HG03175 (cell line): ENCODE measurements at regions not wholly inside any gene's neighbourhood (a gene's known extent, or its start where the extent isn't known, plus 50 kb on each side); places are given as distances from the start of the nearest gene placed in this dataset.

Source experiments
- ATAC-seq: cut with Tn5 transposase; IDR thresholded peaks from one replicate; pipeline ENCODE4 v1.9.1; 2021; ENCODE audit warnings: mild to moderate bottlenecking, moderate library complexity; ENCODE audit not compliant: unreplicated experiment

DNA sequence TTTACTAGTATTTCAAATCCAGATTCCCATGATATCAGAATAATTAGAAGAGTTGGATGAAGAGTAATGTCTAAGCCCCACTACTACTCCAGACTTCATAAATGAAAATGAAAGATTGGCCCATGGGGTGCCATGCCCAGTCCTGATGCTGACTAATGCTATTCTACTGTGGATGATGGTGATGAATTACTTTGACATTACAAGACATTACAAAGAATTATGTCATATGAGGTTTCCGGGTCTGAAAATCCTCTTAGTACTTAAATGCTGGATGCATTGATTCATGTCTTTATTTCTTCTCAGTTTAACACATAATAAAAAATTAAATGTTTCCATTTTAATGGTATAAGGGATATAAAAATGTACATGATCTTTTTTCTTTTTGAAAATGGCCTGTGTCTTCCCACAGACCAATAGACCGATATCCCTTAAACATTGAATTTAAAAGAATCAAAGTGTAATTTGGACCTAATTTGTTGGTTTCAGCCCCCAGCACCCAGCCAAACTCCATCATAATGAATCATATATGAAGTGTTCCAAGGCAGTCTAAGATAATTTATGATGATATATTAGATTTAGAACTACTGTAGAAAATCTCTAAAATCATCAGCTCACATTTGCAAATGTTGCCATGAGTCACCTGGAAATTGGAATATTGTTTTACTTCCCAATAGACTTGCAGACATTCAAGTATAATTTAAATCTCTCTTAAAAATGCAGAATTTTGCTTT is 223.6 kb upstream of the SGCD start:
- no peak for ATAC-seq

DNA sequence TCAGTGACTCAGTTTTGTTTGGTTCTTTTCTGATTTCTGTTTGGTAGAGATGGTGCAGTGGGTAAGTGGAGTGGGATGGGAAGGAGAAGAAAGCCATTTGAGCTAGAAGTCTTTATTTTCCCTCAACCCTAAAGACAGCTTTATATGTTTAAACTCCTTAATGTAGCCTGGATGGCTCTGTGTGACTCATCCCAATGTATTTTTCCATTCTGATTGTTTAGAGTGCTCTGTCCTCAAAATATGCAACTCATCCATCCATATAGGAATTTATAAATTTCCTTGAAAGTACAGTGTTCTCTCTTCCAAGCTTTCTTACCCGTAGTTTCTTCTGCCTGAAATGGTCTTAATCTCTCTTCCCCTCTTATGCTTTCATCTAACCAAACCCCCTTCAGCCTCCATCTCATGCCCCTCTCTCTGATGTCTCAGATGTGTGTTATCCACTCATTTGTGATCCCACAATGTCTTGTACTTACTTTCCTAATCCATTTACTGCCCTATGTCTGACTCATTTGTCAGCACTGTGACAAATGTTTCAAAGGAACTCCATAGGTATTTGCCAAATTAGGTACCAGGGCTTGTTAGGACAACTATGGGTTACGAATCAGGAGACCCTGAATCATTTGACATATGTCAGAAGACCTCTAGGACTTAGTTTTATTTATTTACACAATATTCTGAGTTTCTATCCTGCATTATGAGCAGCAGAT is 217.5 kb upstream of the SGCD start:
- ATAC-seq = no peak

DNA sequence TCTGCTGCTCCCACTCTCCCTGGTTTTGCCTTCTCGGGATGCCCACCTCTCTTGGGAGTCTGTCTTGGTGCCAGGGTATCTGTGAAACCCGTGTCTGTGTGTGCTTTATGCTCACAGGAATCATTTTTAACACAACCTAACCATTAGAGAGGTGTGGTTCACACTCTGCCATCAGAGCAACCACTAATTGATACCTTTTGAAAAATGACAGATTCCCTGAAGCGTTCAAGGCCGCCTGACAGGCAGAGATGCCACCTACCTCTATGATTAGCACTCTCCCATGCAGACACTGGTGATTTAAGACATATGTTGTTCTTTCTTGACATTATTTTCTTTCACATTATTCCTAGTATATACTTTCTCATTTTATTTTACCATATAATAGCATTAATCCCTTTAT is 207.3 kb upstream of the SGCD start:
- ATAC-seq = no peak

DNA sequence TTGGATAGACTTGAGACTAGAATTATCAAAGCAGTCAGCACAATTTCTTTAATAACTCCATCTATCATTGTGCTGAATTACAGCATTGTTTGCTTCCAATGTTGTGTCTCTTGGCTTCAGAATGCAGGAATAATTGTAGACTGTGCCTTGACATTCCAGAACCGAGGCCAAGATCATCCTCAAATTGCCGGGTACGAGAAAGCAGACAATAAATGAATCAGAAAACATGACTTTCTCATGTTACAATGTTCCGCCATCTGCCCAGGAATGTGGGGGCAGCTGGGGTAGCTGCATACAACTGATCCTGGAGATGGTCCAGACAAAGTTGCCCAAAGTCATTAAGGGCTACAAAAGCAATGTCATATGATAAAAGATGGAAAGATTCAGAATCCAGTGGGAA is 206.2 kb upstream of the SGCD start:
- no peak for ATAC-seq

DNA sequence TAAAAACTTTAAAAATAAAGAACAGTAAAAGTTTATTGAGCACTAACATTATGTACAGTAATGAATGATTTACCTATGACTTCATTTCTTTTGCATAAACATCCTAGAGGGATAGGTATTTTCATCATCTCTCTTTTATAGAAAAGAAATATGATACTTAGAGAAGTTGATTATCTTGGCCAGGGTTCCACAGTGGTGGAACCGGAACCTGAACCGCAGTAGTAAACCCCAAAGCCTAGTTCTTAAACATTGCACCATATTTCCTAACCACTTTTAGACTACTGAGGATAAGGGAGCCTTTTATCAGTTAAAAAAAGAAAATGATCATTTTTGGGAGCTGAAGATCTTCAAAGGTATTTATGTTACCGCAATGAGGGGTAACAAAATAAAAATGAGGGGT is 205.7 kb upstream of the SGCD start:
- no peak for ATAC-seq

DNA sequence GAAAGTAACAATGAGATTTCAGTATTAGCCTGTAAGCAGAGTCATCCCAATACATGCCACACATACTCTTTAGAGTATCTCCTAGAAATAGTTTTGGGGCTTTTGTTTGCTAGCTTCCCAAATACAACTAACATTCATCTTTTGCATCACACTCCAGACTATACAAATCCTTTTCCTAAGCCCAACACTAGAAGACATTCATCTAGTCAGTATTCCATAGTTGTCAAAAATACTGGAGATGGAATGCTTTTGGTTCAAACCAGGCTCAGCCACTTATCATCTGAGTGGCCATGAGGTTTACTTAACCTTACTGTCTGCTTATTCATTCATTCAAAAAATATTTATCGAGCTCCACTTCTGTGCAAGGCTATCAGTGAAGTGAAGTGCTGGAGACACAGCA is 205.1 kb upstream of the SGCD start:
- ATAC-seq = no peak

DNA sequence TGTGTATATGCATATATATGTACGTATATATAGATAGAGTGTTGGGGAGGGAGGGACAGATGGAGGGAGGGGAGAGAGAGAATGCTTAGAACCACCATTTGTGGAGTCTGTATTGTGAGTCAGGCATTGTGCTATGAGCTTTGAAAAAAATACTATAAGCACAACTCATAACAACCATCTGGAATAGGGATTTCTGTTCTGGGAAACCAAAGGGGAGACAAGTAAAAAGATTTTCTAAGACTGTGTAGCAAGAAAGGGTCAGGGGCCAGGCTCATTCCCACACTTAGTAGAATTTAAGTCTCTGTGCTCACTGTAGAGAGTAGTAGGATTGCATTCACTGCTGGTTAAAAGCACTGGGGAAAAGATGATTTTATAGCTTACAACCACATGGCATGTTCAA is 202.3 kb upstream of the SGCD start:
- no peak for ATAC-seq

DNA sequence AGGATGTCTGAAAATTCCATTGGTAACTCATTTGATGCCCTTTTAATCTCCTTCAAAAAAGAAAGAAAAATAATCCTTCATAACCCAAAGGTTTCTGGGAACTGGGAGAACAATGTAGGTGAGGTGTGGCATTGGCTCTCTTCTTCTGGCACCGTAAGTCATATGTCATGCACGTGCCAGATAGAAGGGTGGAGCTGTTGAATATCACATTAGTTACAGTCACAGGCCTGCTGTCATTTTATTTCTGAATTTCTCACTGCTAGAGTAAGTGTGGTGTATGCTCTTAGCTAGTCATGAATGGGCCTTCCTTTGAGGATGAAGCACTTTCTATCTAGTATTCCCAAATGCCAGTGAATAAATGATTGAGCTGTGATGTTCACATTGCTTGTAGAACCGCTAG is 201.8 kb upstream of the SGCD start:
- ATAC-seq = no peak

DNA sequence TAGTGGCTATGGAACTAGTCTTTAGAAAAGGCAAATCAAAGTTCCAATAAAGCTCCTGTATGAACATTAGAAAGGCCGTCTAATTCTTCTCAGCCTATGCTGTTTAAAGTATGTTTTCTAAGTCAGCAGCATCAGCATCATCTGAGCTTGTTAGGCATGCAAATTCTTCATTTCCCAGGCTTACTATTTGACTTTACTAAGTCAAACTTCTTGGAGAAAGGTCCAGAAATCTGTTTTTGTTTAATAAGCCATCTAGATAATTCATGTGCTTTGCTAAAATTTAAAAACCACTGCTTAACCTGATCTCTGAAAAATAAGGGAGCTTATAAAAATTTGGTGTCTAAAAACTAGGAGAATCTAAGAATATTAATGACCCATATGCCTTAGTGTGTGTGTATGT is 200.2 kb upstream of the SGCD start:
- ATAC-seq = no peak

DNA sequence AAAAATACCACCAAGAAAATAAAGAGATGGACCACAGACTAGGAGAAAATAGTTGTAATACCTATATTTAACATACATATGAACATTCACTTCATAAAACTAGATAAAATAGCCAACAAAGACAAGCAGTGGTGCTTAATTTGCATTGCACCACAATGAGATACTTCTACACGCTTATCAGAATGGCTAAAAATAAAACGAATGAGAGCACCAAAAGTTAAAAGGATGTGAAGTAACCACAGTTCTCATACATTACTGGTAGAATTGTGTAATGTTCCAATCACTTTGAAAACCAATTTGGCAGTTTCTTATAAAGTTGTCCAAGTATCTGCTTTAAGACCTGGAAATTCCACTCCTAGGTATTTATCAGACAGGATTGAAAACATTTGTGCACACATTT is 198.9 kb upstream of the SGCD start:
- ATAC-seq = no peak

DNA sequence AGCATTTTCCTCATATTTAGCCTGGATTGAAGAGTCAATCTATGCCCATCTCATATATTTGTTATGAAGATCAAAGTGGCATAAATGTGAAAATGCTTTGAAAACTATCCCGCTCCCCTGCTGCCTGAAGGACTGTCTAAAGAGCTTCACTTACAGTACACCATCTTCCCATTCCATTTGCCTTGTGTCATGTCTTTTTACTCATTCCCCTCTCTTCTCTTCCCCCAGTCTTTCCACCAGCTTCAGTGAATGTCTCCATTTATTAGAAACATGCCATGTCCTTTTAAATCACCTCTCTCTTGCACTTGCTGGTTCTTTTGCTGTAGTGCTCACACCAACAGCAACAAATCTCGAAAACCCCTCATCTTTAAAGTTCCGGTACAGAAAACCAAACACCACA is 192.7 kb upstream of the SGCD start:
- no peak for ATAC-seq

DNA sequence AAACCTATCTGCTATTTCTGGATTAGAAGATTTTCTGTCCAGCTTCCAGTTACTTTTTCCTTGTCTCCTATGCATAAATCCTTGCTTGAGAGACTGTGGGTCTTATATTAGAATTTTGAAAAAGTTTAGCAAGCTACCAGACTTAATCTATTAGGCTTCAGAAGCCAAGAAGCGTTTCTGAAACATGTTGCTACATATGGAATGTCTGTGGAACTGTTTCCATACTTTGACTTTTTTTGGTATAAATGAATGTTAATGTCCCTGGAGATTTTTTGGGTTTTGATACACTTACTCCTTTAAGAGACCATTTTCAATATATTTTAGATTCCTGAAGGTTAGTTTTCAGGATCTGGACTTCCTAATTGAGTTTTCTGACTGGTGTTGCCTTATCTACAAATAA is 191.4 kb upstream of the SGCD start:
- no peak for ATAC-seq

DNA sequence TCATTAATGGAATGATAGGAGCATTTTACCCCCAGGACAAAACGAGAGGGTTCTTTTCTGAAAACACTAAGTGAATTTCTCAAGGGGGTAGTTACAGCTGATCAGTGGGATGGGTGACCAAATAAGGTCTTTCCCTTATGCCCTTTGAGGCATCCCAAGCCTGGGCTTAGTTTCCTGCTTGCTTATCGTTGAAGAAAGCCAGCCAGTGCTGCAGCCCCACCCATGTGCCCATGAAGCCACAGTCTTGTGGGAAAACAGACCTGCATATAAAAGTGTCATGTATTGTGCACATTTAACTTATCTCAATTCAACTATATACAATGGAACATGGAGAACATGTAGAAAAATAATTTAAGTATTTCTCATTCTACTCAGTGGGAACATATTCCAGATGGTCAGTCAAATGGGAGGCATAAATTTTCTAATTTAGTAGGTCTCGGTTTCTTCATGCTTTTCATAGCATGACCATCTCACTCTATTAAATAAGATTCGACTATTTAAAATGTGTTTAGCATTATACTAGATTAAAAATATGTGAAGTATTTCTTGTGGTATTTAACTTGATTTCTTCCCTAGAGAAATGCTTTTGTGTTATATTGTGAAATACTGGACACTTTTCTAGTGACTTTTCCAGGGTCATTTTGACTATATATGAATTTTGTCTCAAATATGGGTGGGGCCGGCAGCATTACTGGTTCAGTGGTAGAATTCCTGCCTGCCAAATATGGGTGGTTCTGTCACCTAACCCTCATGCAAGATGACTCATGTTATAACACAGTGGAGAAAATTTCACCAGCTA is 189.7 kb upstream of the SGCD start:
- ATAC-seq = no peak

DNA sequence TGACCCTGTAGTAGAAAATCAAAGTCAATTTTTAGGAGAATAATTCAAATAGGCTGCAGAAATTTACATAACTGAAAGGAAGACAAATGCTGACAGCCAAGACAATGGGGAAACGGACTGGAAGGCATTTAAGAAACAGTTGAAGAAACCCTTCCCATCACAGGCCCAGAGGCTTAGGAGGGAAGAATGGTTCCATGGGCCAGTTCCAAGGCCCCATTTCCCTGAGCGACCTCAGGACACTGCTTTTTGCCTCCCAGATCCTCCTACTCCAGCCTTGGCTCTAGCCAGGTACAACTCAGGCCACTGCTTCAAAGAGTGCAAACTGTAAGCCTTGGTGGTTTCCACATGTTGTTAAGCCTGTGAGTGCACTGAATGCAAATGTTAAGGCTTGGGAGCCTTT is 184.1 kb upstream of the SGCD start:
- no peak for ATAC-seq

DNA sequence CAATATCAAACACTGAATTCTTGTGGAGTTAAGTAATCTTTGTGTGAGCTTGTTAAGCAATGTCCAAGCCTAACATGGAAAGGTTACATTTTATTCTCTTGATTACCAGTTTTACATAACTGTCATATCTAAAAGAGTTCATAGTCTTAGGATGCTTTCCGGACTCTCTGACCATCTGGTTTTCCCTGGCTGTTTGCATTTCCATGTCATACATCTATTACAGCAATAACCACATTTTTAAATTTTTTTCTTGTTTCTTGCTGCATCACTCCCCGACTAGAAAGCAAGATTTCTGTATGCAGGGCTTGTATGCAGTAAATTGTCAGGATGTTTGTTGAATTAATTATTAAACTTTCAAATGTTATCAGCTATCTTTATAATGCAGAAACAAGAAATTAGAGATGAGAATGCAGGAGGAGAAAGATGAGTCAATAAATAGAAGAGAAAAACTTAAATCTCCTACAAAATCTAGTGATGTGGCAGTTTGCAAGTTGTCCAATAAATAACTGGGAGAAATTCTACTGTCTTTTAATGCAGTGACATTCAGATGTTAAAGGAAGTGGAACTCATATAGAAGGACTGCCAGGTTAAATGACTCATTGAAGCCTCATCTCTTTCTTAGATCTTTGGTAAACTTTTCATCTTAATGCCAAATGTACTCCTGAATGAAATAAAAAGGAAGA is 179.6 kb upstream of the SGCD start:
- ATAC-seq = no peak

DNA sequence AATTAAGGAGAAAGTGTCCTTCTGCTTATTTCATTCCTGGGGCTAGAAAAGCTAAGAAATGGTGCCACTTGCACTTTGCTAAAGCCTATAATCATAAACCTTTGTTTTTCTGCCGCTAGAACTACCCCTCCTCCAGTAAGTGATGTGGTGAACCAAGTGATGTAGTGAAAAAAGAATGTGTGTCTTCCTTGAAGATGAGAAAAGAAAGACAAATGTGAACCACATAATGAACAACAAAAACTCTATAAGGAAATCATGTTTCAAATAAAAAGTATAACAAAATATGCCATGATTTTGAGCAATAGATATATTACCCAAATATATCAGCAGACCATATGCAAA is 179.0 kb upstream of the SGCD start:
- ATAC-seq = no peak

DNA sequence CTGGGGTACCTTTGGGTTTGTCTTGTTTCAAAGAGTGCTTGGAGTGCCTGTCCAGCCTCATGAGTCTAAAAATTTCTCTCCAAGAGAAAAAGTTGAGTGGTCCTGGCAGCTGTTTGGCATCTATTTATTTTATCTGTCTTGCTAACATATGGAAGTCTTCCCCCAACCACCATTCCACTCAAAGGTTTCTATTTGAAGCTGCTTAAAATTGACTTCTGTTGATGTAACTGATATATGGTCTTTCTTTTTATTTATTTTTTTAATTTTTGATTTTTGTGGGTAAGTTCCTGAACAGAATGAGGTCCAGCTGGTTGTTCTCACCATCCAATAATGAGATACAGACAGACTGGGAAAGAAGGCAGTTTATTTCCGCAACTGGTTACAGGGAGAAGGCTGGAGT is 178.7 kb upstream of the SGCD start:
- ATAC-seq = no peak

DNA sequence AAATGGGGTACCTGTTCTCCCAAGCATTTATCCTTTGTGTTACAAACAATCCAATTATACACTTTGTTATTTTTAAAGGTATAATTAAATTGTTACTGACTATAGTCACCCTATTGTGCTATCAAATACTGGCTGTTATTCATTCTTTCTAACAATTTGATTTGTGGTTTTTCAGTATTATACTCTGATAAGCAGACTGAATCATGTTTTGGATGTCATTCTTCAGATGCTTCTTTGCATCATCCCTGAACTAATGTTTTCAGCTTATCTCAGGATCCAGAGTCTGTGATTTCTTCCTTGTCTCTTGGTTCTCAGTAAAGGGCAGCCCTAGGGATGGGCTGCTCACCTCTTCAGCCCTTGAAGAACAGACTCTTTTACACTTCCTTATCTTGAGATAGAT is 177.8 kb upstream of the SGCD start:
- no peak for ATAC-seq

DNA sequence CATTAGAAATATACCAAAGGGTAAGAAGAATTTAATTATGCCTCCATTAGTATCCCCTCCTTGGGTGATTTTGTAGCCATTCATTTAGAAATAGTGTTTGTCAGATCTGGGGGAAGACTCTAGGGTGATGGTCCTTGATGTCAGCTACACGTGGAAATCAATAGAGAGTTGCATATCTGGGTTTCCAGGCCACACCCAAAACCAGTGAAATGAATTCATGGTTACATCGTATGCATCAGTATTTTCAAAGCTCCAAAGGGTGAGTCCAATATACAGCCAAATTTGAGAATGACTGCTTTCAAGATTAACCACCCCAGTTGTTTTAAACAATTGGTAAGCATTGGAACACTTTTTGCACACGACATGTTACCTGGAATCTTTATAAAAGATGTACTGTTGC is 173.4 kb upstream of the SGCD start:
- no peak for ATAC-seq

DNA sequence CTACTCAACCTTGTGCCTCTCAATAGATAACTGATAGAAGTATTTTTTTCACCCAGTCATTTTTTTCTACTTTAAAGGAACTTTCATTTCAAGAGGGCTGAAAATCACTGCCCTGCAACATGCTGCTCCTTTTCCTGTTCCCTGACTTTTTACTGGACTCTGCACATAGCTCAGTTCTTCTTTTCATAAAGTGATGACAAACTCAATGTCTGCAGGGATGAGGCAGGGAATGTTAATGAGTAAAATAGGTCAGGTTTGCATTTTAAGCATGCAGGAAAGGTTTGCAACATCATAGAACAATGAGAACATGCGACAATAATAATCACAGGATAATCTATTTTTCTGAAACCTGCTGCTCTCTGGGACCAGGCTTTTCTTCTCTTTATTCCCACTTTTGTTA is 172.2 kb upstream of the SGCD start:
- ATAC-seq = no peak

DNA sequence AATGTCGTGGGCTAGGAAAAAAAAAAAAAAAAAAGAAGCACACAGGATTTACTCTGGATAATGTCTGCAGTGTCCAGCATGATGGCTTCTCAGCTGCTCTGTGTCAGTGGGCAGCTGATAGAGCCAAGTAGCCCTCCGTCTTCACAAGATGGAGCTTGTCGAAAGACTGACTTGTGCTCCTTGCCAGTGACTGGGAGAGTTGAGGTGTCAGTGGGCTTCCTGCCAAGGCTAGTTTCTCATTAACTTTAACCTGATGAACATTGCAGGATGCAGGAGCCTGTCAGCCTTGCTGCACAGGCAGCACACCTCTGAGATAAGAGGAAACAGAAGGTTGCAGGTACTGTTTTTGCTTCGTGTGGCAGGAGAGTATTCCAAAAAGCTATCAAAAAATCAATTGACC is 171.4 kb upstream of the SGCD start:
- ATAC-seq = no peak

DNA sequence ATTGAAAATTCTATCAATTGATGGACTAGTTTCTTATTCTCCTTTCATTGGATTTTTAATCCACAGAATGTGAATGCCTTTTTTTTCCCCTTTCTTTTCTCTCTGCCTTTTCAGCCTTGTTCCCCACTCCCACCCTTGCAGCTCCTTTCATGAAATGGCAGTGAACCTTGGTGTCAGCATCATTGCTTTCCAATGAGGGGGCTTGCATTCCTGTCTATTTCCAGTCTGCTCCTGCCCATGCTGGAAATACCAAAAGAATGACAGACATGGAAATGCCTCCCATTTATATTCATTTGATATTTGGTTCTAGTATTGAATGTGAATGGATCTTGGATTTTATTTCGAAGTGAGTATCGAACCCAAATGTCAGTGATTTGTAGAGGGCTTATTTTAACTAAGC is 162.7 kb upstream of the SGCD start:
- ATAC-seq = no peak
